ENCODE measurements at regions not wholly inside any gene's neighbourhood (a gene's known extent, or its start where the extent isn't known, plus 50 kb on each side); places are given as distances from the start of the nearest gene placed in this dataset.

DNA sequence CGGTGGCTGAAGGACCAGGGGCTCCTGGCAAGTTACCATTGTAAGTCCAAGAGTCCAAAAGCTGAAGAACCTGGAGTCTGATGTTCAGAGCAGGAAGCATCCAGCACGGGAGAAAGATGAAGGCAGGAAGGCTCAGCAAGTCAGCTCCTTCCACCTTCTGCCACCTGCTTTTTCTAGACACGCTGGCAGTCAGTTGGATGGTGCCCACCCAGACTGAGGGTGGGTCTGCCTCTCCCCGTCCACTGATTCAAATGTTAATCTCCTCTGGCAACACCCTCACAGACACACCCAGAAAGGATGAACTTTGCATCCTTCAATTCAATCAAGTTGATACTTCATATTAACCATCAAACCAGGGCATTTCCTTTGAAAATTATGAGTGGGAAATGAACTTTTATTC is 1272.4 kb upstream of the TMEM132C start:
- TF ChIP-seq, protein P1, sequence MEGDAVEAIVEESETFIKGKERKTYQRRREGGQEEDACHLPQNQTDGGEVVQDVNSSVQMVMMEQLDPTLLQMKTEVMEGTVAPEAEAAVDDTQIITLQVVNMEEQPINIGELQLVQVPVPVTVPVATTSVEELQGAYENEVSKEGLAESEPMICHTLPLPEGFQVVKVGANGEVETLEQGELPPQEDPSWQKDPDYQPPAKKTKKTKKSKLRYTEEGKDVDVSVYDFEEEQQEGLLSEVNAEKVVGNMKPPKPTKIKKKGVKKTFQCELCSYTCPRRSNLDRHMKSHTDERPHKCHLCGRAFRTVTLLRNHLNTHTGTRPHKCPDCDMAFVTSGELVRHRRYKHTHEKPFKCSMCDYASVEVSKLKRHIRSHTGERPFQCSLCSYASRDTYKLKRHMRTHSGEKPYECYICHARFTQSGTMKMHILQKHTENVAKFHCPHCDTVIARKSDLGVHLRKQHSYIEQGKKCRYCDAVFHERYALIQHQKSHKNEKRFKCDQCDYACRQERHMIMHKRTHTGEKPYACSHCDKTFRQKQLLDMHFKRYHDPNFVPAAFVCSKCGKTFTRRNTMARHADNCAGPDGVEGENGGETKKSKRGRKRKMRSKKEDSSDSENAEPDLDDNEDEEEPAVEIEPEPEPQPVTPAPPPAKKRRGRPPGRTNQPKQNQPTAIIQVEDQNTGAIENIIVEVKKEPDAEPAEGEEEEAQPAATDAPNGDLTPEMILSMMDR (IDR thresholded peaks at IDR 0.05; ENCODE audit: insufficient read depth, low read depth, low read length) = no peak
- ChIA-PET CTCF (no interaction called here), POLR2A (no interaction called here)
- H3K4me3 ChIP-seq (ENCODE audit: low read depth, low read length) = no peak overlapping the region
- H3K36me3 ChIP-seq (ENCODE audit: control insufficient read depth, insufficient read depth, low read length) = no peaks in the 10 kb centered on the region
- no peaks in the 10 kb centered on the region for H3K27me3 ChIP-seq (ENCODE audit: control insufficient read depth, insufficient read depth, low read length)
- no peak for DNase-seq (ENCODE audit: low read depth)

- Histone ChIP-seq H3K4me3 (ENCODE audit: low read depth, low read length) (no peak overlapping the region), H3K27me3 (ENCODE audit: control insufficient read depth, insufficient read depth, low read length) (no peaks in the 10 kb centered on the region), H3K36me3 (ENCODE audit: control insufficient read depth, insufficient read depth, low read length) (no peaks in the 10 kb centered on the region)
- TF ChIP-seq, protein P1 (IDR thresholded peaks at IDR 0.05; ENCODE audit: insufficient read depth, low read depth, low read length) = no peak
- DNase-seq (ENCODE audit: low read depth) = no peak
- CTCF ChIA-PET = no interaction called here
- POLR2A ChIA-PET = no interaction called here
Measured at GRCh38 chr12:126998031-126998430, 1268.9 kb upstream of the TMEM132C start.

DNA sequence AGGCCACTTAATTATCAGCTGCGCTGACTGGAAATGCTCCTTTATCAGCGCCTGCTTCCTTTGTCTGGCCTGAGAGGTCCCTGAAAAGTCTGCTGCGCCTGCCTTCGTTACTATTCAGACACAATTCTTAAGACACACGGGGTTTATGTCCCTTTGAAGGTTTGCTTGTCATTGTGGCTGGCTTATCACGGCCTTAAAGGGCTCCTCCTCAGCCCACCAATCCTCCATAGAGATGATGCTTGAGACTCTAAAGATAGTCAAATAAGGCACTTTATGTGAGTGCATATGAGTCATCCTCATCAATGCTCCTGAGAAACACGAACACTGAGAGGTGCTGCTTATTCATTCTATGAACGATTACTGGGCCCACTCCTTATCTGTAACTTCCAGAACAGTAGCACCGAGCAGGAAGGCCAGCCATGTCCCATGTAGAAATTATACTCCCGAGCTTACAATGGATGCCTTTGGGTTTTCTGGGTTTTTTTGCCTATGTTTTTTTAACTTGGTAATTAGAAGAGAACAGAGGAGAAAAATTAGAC is 1268.2 kb upstream of the TMEM132C start:
- no peak for DNase-seq (ENCODE audit: low read depth)
- Histone ChIP-seq H3K36me3 (ENCODE audit: control insufficient read depth, insufficient read depth, low read length) (no peaks in the 10 kb centered on the region), H3K27me3 (ENCODE audit: control insufficient read depth, insufficient read depth, low read length) (no peaks in the 10 kb centered on the region), H3K4me3 (ENCODE audit: low read depth, low read length) (no peak overlapping the region)
- POLR2A ChIA-PET = no interaction called here
- CTCF ChIA-PET = no interaction called here
- TF ChIP-seq, protein P1 (IDR thresholded peaks at IDR 0.05; ENCODE audit: insufficient read depth, low read depth, low read length) = no peak

- POLR2A ChIA-PET = no interaction called here
- H3K36me3 ChIP-seq (ENCODE audit: control insufficient read depth, insufficient read depth, low read length) = no peaks in the 10 kb centered on the region
Measured at GRCh38 chr12:126999352-126999751, 1267.6 kb upstream of the TMEM132C start.

DNA sequence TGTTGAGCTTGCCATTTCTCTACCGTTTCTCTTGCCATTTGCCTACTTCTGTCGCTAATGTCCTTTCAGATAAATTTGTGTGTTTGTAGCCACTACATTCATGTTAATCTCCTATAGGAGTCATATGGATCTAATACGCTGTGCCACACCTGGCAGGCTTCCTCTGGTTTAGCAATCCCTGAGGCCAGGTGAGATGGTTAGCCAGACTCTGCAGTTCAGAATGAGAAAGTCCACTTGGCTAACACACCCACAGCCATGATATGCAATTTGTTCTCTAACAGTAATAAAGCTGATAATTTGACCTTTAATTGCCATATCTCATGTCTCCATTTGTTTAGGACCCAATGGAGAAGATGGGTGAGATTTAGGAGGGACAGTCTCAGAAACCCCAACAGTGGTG is 1261.6 kb upstream of the TMEM132C start:
- CTCF ChIA-PET = no interaction called here
- TF ChIP-seq, protein P1 (IDR thresholded peaks at IDR 0.05; ENCODE audit: insufficient read depth, low read depth, low read length) = no peak
- H3K27me3 ChIP-seq (ENCODE audit: control insufficient read depth, insufficient read depth, low read length) = no peaks in the 10 kb centered on the region
- POLR2A ChIA-PET = no interaction called here
- no peak for DNase-seq (ENCODE audit: low read depth)
- H3K36me3 ChIP-seq (ENCODE audit: control insufficient read depth, insufficient read depth, low read length) = no peaks in the 10 kb centered on the region
- H3K4me3 ChIP-seq (ENCODE audit: low read depth, low read length) = no peak overlapping the region

More at GRCh38 chr12:126999352-126999751, 1267.6 kb upstream of the TMEM132C start:
- CTCF ChIA-PET = no interaction called here
- H3K27me3 ChIP-seq (ENCODE audit: control insufficient read depth, insufficient read depth, low read length) = no peaks in the 10 kb centered on the region
- DNase-seq (ENCODE audit: low read depth) = no peak
- TF ChIP-seq, protein P1 (IDR thresholded peaks at IDR 0.05; ENCODE audit: insufficient read depth, low read depth, low read length) = no peak
- H3K4me3 ChIP-seq (ENCODE audit: low read depth, low read length) = no peak overlapping the region
